Kidney epithelial cell (primary cell): ENCODE measurements at regions not wholly inside any gene's neighbourhood (a gene's known extent, or its start where the extent isn't known, plus 50 kb on each side); places are given as distances from the start of the nearest gene placed in this dataset.

ENCODE experiments used
- DNase-seq: peaks from one replicate; pipeline ENCODE4 v3.0.0-alpha.2; 2010; ENCODE audit warnings: low read depth
- H3K27me3 ChIP-seq: 2 replicates; pipeline ENCODE4 v1.6.0; 2011; ENCODE audit warnings: low read length; ENCODE audit not compliant: control insufficient read depth, insufficient read depth
- H3K36me3 ChIP-seq: 2 replicates; pipeline ENCODE4 v1.5.1; 2011; ENCODE audit warnings: low read length; ENCODE audit not compliant: control insufficient read depth, insufficient read depth
- H3K4me3 ChIP-seq: 2 replicates; pipeline ENCODE4 v1.5.1; 2011; ENCODE audit warnings: low read depth, mild to moderate bottlenecking, control low read depth, low read length
- CTCF ChIP-seq: IDR thresholded peaks from 2 replicates; pipeline ENCODE4 v1.5.1; 2011; ENCODE audit warnings: mild to moderate bottlenecking, moderate library complexity, low read length, control low read depth, inconsistent platforms; ENCODE audit not compliant: insufficient read depth, poor library complexity, severe bottlenecking

- no peaks in the 10 kb centered on the region for H3K27me3 ChIP-seq
- DNase-seq = no peak
- no peaks in the 10 kb centered on the region for H3K36me3 ChIP-seq
- TF ChIP-seq CTCF = no peak
- H3K4me3 ChIP-seq = no peak overlapping the region
Observed at GRCh38 chr3:24043985-24044384, 98.9 kb downstream of the NR1D2 start.

DNA sequence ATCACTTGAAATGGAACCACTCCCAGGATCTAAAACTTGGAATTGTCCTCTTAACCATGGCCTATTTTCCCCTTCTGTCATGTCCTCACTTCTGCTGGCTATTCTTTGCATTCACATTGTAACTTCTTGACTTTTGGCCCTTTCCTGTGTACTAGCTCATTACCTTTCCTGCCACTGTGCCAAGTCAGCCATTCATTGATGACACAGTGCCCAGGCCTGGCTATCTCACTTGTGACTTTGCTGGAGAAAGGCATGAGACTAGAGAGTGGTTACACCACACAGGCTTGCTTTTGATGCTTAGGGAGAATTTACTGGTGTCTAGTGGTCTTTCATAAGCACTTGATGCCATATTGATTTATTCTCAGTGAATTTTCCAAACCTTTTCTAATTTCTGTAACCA, 101.1 kb downstream of the NR1D2 start:
- Histone ChIP-seq H3K27me3 (no peaks in the 10 kb centered on the region), H3K4me3 (no peak overlapping the region), H3K36me3 (no peaks in the 10 kb centered on the region)
- TF ChIP-seq CTCF = no peak
- DNase-seq = no peak

DNA sequence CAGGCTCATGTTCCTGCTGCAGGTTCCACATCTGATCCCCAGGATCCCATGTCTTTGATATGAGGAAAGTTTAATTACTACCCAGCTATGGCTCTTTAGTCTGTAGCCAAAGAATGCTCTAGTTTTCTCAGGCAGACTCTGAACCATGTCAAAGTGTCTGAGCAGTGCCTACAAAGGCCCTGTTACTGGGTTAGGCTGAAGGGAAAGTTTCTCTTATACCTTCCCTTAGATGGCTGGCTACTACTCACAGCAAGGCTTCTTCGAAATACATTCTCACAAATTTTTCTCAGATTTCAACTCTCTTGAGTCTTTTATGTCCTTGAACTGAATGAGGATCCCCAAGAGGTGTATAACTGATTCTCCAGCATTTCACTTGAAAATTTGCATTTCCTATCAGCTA, 102.4 kb downstream of the NR1D2 start:
- H3K4me3 ChIP-seq = no peak overlapping the region
- DNase-seq = no peak
- H3K36me3 ChIP-seq = no peaks in the 10 kb centered on the region
- no peaks in the 10 kb centered on the region for H3K27me3 ChIP-seq
- TF ChIP-seq CTCF = no peak

GRCh38 chr3:24048843-24049242, 103.8 kb downstream of the NR1D2 start:
- no peak for DNase-seq
- no peak for TF ChIP-seq CTCF
- H3K27me3 ChIP-seq = no peaks in the 10 kb centered on the region
- no peak overlapping the region for H3K4me3 ChIP-seq
- no peaks in the 10 kb centered on the region for H3K36me3 ChIP-seq

DNA sequence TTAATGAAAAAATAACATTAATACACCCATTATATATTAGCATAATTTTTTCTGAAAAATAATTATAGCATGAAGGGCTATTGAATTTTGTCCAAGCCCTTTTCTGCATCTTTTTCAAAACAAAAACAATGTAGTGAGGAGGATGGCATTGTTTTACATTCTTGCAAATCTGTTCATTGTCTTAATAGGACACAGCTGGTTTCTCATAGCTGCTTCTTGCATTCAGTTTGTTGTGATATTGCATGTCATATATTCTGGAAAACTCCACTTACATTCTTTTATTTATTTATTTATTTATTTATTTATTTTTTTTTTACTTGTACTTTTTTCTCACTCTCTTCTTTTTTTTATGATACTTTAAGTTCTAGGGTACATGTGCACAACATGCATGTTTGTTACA, 107.4 kb downstream of the NR1D2 start:
- no peak for TF ChIP-seq CTCF
- Histone ChIP-seq H3K27me3 (no peaks in the 10 kb centered on the region), H3K4me3 (no peak overlapping the region), H3K36me3 (no peaks in the 10 kb centered on the region)
- no peak for DNase-seq

- Histone ChIP-seq H3K4me3 (no peak overlapping the region), H3K27me3 (no peaks in the 10 kb centered on the region), H3K36me3 (no peaks in the 10 kb centered on the region)
- DNase-seq = no peak
- no peak for TF ChIP-seq CTCF
Observed at GRCh38 chr3:24058940-24059705, 114.0 kb downstream of the NR1D2 start.
